GM23248 (cell line): ENCODE measurements at regions not wholly inside any gene's neighbourhood (a gene's known extent, or its start where the extent isn't known, plus 50 kb on each side); places are given as distances from the start of the nearest gene placed in this dataset.
"Not testable (repeated sequence)": the region's sequence is repeated elsewhere in the genome, so short reads cannot be mapped to it uniquely, and the experiment has no call there.

Experiments used
- DNase-seq: peaks from one replicate; pipeline ENCODE4 v3.0.0-alpha.2; 2015
- H2AFZ ChIP-seq: fragments of 200-600 bp; sonication (generic); 2 replicates; pipeline ENCODE4 v1.6.1; 2016; ENCODE audit warnings: antibody characterized with exemption
- H3F3A ChIP-seq: fragments of 200-600 bp; sonication (generic); 2 replicates; pipeline ENCODE4 v1.6.1; 2016; ENCODE audit warnings: mild to moderate bottlenecking, antibody characterized with exemption, mixed run types; ENCODE audit not compliant: insufficient read depth
- H3K27ac ChIP-seq: fragments of 200-600 bp; sonication (generic); 2 replicates; pipeline ENCODE4 v1.5.1; 2016; ENCODE audit warnings: mild to moderate bottlenecking
- H3K27me3 ChIP-seq: fragments of 200-600 bp; sonication (generic); replicated peaks from 2 replicates; pipeline ENCODE4 v1.6.1; 2016; ENCODE audit warnings: mild to moderate bottlenecking; ENCODE audit not compliant: insufficient read depth
- H3K36me3 ChIP-seq: fragments of 200-600 bp; sonication (generic); 2 replicates; pipeline ENCODE4 v1.6.1; 2016; ENCODE audit warnings: low read depth, mild to moderate bottlenecking
- H3K4me1 ChIP-seq: fragments of 200-600 bp; sonication (generic); 2 replicates; pipeline ENCODE4 v1.6.1; 2016; ENCODE audit warnings: mild to moderate bottlenecking; ENCODE audit not compliant: insufficient read depth
- H3K4me2 ChIP-seq: fragments of 200-600 bp; sonication (generic); one replicate; pipeline ENCODE4 v1.6.1; 2016; ENCODE audit warnings: mild to moderate bottlenecking; ENCODE audit not compliant: unreplicated experiment
- H3K4me3 ChIP-seq: fragments of 200-600 bp; sonication (generic); 2 replicates; pipeline ENCODE4 v1.5.1; 2016; ENCODE audit warnings: mild to moderate bottlenecking
- H3K79me2 ChIP-seq: fragments of 200-600 bp; sonication (generic); 2 replicates; pipeline ENCODE4 v1.6.1; 2016; ENCODE audit warnings: mild to moderate bottlenecking; ENCODE audit not compliant: insufficient read depth
- H3K9ac ChIP-seq: fragments of 200-600 bp; sonication (generic); 2 replicates; pipeline ENCODE4 v1.6.1; 2016; ENCODE audit warnings: mild to moderate bottlenecking
- H3K9me2 ChIP-seq: fragments of 200-600 bp; sonication (generic); 2 replicates; pipeline ENCODE4 v1.6.1; 2016; ENCODE audit warnings: mixed run types, mild to moderate bottlenecking, moderate library complexity; ENCODE audit not compliant: insufficient read depth
- H3K9me3 ChIP-seq: fragments of 200-600 bp; sonication (generic); one replicate; pipeline ENCODE4 v1.6.1; 2017; ENCODE audit warnings: low read depth
- H4K20me1 ChIP-seq: fragments of 200-600 bp; sonication (generic); 2 replicates; pipeline ENCODE4 v1.6.0; 2016; ENCODE audit not compliant: insufficient read depth
- EZH2 ChIP-seq: fragments of 200-600 bp; sonication (generic); IDR thresholded peaks from 2 replicates; pipeline ENCODE4 v1.6.1; 2018; ENCODE audit warnings: antibody characterized with exemption, mild to moderate bottlenecking; ENCODE audit not compliant: insufficient read depth, poor library complexity, severe bottlenecking
- EZH2phosphoT487 ChIP-seq: fragments of 200-600 bp; sonication (generic); IDR thresholded peaks from 2 replicates; pipeline ENCODE4 v1.6.1; 2018; ENCODE audit warnings: antibody characterized with exemption, moderate library complexity, mild to moderate bottlenecking, low read depth; ENCODE audit not compliant: insufficient read depth
- WGBS, 2 experiments: methylation state at CpG; one replicate each; pipeline ENCODE4 v1.1.6; 2015 to 2017; ENCODE audit warnings: low lambda C conversion rate in 2 of 2, low coverage in 1 of 2; ENCODE audit errors: missing lambda C conversion rate in 2 of 2; 5-methylcytosine and 5-hydroxymethylcytosine counted together
- in situ Hi-C: fragments of 300-500 bp; cut with MboI; formaldehyde crosslinking; loops from 2 replicates; pipeline ENCODE4 v1.15.0; 2020

DNA sequence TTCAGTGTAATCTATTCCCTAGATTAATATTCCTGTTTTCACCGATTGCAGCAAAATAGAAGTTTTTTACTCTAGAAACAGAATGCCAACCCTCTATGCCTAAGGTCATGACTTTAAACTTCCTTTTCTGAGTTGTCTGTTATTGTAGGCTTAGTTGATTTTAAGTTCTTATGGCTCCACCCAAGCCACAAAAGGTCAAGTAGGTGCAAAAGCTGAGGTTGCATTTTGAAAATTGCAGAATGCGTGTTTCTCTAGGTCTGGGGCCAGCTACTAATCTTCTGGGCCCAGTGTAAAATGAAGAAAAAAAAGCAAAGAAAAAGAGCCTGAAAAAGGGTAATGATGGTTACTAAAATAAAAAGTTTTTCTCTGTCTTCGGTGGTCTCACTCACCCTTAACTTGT lies 635.7 kb upstream of the FAM98A start:
- Histone ChIP-seq H3K4me2 (no peak overlapping the region), H3K79me2 (no peaks in the 10 kb centered on the region), H2AFZ (no peak overlapping the region), H3K9me2 (no peaks in the 10 kb centered on the region), H3F3A (no peaks in the 10 kb centered on the region), H3K27ac (no peak overlapping the region), H3K9me3 (no peaks in the 10 kb centered on the region), H3K4me1 (no peaks in the 10 kb centered on the region), H3K4me3 (no peak overlapping the region), H4K20me1 (no peaks in the 10 kb centered on the region), H3K9ac (no peak overlapping the region), H3K27me3 (no peaks in the 10 kb centered on the region), H3K36me3 (no peaks in the 10 kb centered on the region)
- no peak for TF ChIP-seq EZH2phosphoT487
- TF ChIP-seq EZH2 = no peak
- in situ Hi-C loops = no loop called here
- no peak for DNase-seq
- WGBS, 2 experiments = 26 to 28% methylated on average over 3 of the region's 3 CpGs

DNA sequence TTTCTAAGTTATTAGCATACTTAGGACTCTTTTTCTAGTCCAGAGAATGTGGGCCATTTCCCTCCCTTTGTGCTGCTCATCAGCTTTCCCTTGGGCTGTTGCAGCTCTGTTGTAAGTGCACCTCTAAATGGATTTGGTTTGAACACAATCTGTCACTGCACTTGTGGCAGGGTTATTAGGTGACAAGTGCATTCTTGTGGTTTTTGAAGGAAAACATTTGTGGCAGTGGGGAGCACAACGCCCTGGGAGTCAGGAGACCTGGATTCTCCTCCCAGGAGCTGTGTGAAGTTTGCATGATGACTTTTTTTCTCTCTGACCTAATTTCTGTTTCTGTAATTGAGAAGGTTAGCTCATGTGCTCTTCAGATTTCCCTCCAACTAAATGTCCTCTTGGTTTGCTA lies 630.9 kb upstream of the FAM98A start:
- in situ Hi-C loops = no loop called here
- Histone ChIP-seq H3K9ac (no peak overlapping the region), H3K27ac (no peak overlapping the region), H4K20me1 (no peaks in the 10 kb centered on the region), H3K27me3 (no peaks in the 10 kb centered on the region), H3K9me3 (no peaks in the 10 kb centered on the region), H3K4me3 (no peak overlapping the region), H3F3A (no peaks in the 10 kb centered on the region), H3K4me1 (no peaks in the 10 kb centered on the region), H3K4me2 (no peak overlapping the region), H3K36me3 (no peaks in the 10 kb centered on the region), H3K9me2 (no peaks in the 10 kb centered on the region), H3K79me2 (no peaks in the 10 kb centered on the region), H2AFZ (no peak overlapping the region)
- no peak for DNase-seq
- TF ChIP-seq EZH2 (no peak), EZH2phosphoT487 (no peak)
- WGBS, 2 experiments = 0 to 8% methylated on average over 1 of the region's 1 CpG

DNA sequence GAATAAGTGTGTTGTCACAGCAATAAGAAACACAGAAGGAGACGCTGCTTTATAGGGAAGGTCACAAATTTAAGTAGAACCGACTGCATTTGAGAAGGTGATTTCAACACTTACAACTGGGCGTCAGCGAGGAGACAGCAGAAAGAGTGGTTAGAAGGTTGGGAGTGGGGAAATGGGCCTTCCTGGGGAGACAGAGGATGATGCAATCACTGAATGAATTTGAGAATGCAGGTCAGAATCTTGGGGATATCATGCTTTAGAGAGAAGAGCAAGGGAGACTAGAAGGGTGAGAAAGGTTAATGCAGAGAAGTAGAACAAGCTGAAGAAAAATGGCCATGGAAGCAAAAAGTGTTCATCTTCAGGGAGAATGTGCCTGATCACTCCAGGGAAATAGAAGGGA lies 616.1 kb upstream of the FAM98A start:
- WGBS, 2 experiments = 41 to 46% methylated on average over 4 of the region's 4 CpGs
- no peaks in the 10 kb centered on the region for H4K20me1 ChIP-seq
- no peak for DNase-seq
- H3K79me2 ChIP-seq = no peaks in the 10 kb centered on the region
- no peaks in the 10 kb centered on the region for H3K36me3 ChIP-seq
- H3K27me3 ChIP-seq = no peaks in the 10 kb centered on the region
- H3K27ac ChIP-seq = no peak overlapping the region
- in situ Hi-C loops = no loop called here
- H3K9me3 ChIP-seq = no peaks in the 10 kb centered on the region
- no peak for TF ChIP-seq EZH2
- no peak for TF ChIP-seq EZH2phosphoT487
- no peak overlapping the region for H3K4me2 ChIP-seq
- no peaks in the 10 kb centered on the region for H3F3A ChIP-seq
- H3K4me3 ChIP-seq = no peak overlapping the region
- H3K4me1 ChIP-seq = no peaks in the 10 kb centered on the region
- no peak overlapping the region for H2AFZ ChIP-seq
- no peaks in the 10 kb centered on the region for H3K9me2 ChIP-seq
- H3K9ac ChIP-seq = no peak overlapping the region

DNA sequence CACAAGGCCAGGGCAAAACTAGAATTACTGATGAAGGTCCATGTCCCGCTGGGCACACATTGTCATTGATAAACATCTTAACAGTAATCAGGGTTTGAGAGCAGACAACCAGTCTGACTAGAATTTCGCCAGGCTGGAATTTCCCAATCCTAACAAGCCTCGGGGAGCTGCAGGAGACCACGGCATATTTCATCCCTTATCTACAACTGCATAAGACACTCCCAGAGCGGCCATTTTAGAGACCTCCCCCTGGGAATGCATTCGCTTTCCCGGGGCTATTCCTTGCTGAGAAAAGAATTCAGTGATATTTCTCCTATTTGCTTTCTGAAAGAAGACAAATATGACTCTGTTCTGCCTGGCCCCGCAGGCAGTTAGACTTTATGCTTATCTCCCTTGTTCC lies 611.3 kb upstream of the FAM98A start:
- not testable (repeated sequence) for H3K36me3 ChIP-seq, H3K27me3 ChIP-seq

DNA sequence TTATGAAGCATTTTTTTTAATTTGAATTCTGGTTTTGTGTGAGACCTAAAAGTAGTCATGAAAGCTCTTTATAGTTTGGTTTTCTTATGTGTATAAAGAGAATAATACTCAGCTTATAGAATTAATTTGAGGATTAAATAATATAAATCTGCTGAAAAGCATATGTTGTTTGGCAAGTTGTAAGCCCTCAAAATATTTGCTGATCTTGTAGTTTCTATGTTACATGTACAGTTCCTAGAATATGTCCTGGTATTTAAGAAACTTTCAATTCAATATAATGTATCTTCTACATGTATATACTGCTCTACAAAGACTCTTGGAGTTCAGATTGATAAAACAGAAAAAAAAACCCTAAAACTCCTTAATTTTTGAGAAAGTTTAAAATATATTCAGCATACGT lies 605.5 kb upstream of the FAM98A start:
- in situ Hi-C loops = no loop called here
- Histone ChIP-seq H3K36me3 (no peaks in the 10 kb centered on the region), H3F3A (no peaks in the 10 kb centered on the region), H3K9me2 (no peaks in the 10 kb centered on the region), H3K27me3 (no peaks in the 10 kb centered on the region), H3K27ac (no peak overlapping the region), H3K4me3 (no peak overlapping the region), H4K20me1 (no peaks in the 10 kb centered on the region), H3K9me3 (no peaks in the 10 kb centered on the region), H3K9ac (no peak overlapping the region), H3K4me1 (no peaks in the 10 kb centered on the region), H3K4me2 (no peak overlapping the region), H3K79me2 (no peaks in the 10 kb centered on the region), H2AFZ (no peak overlapping the region)
- no peak for DNase-seq
- TF ChIP-seq EZH2 = no peak
- no peak for TF ChIP-seq EZH2phosphoT487
- 20 to 38% methylated on average over 1 of the region's 1 CpG for WGBS, 2 experiments

More for the DNA sequence above, 611.3 kb upstream of the FAM98A start:
- H3K9me2 ChIP-seq, H3F3A ChIP-seq, H2AFZ ChIP-seq, DNase-seq, H3K9ac ChIP-seq, H4K20me1 ChIP-seq, H3K4me3 ChIP-seq, H3K9me3 ChIP-seq, H3K4me2 ChIP-seq, H3K4me1 ChIP-seq, H3K79me2 ChIP-seq, H3K27ac ChIP-seq, in situ Hi-C loops: not testable (repeated sequence)
- WGBS, 2 experiments = 45 to 46% methylated on average over 8 of the region's 8 CpGs
